ENCODE measurements at regions not wholly inside any gene's neighbourhood (a gene's known extent, or its start where the extent isn't known, plus 50 kb on each side); places are given as distances from the start of the nearest gene placed in this dataset.
A peak's percentile ranks its signal among the peaks of the same experiment; 100 is the strongest.

DNA sequence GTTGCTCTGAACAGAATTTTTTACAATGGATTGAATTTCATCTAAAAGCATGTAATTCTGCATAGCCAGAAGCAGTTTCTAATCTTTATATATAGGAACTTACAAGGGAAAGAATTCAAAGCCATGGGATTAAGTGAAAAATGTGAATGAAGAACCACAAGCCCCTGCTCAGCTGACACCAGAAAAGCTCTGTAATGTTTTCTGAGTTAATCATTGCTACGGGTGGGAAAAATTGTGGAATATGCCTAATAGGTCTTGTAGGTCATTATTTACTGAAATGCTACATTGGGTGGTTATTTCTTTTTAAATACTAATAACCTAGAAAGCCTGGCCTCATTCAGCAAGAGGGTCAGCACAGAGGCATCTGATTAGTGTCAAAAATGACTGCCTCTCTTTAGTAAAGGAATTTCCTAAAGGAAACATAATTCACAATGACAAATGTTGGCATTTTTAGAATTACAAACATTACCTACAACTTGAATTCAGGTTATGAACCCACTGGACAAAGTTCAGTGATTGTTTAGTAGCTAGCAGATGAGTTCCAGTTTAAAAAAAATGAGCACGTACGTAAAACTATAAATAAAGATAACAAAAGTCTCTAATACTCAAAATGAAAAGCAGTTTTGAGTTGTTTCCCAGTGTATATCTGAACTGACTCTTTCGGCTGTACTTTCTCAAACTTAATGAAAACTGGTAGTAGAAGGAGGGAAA is 75.3 kb downstream of the BMP4 start:
- no peaks in the 10 kb centered on the region for H3K9me3 ChIP-seq (ENCODE audit: control insufficient read depth in 5 of 5, low read length in 5 of 5)
- H3K27me3 ChIP-seq (ENCODE audit: control insufficient read depth in 5 of 5, insufficient read depth in 4 of 5, low read length in 5 of 5), result no peaks in the 10 kb centered on the region
- no peaks in the 10 kb centered on the region for H3K36me3 ChIP-seq (ENCODE audit: control insufficient read depth in 5 of 5, insufficient read depth in 5 of 5, low read length in 5 of 5)
- no peak overlapping the region for H3K9ac ChIP-seq (ENCODE audit: low read length in 5 of 5)
- H3K27ac ChIP-seq (ENCODE audit: low read depth, low read length), result no peak overlapping the region
- no peak overlapping the region for H3K4me3 ChIP-seq (ENCODE audit: low read depth in 1 of 5, low read length in 5 of 5)
- H3K4me1 ChIP-seq (ENCODE audit: control insufficient read depth in 5 of 5, insufficient read depth in 5 of 5, low read length in 5 of 5), result peaks cover 0 to 16% (median 0%) of the 10 kb centered on the region in 5 donors

DNA sequence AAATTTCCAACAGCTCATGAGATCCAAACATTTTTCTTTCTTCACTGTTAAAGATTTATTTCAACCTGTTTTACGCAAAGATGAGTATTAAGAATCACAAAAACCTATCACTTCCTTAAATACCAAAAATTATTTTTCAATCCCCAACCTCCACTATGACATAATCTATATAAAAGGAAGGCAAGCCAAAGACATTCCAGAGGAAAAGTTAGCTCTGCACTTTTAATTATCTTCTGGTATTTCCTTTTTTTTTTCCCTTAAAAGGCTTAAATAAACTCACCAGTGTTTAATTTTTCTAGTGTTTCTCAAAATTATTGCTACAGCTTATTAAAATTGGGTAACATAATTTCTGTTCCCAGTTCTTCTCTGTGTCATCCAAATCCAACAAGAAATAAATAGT is 75.9 kb downstream of the BMP4 start:
- no peaks in the 10 kb centered on the region for H3K36me3 ChIP-seq (ENCODE audit: control insufficient read depth in 5 of 5, insufficient read depth in 5 of 5, low read length in 5 of 5)
- peaks cover 0 to 2% (median 0%) of the 10 kb centered on the region in 5 donors for H3K9me3 ChIP-seq (ENCODE audit: control insufficient read depth in 5 of 5, low read length in 5 of 5)
- H3K27me3 ChIP-seq (ENCODE audit: control insufficient read depth in 5 of 5, insufficient read depth in 4 of 5, low read length in 5 of 5), result no peaks in the 10 kb centered on the region
- no peak overlapping the region for H3K9ac ChIP-seq (ENCODE audit: low read length in 5 of 5)
- H3K27ac ChIP-seq (ENCODE audit: low read depth, low read length), result no peak overlapping the region
- peaks cover 0 to 16% (median 2%) of the 10 kb centered on the region in 5 donors for H3K4me1 ChIP-seq (ENCODE audit: control insufficient read depth in 5 of 5, insufficient read depth in 5 of 5, low read length in 5 of 5)
- no peak overlapping the region for H3K4me3 ChIP-seq (ENCODE audit: low read depth in 1 of 5, low read length in 5 of 5)

DNA sequence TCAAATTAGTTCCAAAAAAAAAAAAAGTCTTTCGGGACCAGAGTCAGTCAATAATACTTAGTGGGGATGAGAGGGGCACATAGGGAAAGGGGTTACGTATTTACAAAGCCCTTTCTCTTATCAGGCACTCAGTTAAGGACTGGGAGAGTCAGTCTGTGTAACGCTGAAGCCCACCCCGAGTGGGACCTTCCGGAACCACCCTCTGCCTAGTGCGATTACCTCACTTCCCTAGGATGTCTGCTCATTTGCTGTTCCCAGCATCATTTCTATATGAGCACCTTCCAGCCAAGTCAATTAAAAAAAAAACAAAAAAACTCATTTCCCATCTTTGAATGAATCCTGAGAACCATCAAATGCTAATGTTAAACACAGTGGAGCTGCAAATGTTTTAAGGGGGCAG is 76.9 kb downstream of the BMP4 start:
- Histone ChIP-seq H3K36me3 (ENCODE audit: control insufficient read depth in 5 of 5, insufficient read depth in 5 of 5, low read length in 5 of 5) (no peaks in the 10 kb centered on the region), H3K4me1 (ENCODE audit: control insufficient read depth in 5 of 5, insufficient read depth in 5 of 5, low read length in 5 of 5) (peaks cover 0 to 20% (median 9%) of the 10 kb centered on the region in 5 donors), H3K27me3 (ENCODE audit: control insufficient read depth in 5 of 5, insufficient read depth in 4 of 5, low read length in 5 of 5) (no peaks in the 10 kb centered on the region), H3K4me3 (ENCODE audit: low read depth in 1 of 5, low read length in 5 of 5) (peak overlapping the region in 1 of 5 donors; percentile 25), H3K9ac (ENCODE audit: low read length in 5 of 5) (no peak overlapping the region), H3K27ac (ENCODE audit: low read depth, low read length) (no peak overlapping the region), H3K9me3 (ENCODE audit: control insufficient read depth in 5 of 5, low read length in 5 of 5) (peaks cover 0 to 2% (median 0%) of the 10 kb centered on the region in 5 donors)

DNA sequence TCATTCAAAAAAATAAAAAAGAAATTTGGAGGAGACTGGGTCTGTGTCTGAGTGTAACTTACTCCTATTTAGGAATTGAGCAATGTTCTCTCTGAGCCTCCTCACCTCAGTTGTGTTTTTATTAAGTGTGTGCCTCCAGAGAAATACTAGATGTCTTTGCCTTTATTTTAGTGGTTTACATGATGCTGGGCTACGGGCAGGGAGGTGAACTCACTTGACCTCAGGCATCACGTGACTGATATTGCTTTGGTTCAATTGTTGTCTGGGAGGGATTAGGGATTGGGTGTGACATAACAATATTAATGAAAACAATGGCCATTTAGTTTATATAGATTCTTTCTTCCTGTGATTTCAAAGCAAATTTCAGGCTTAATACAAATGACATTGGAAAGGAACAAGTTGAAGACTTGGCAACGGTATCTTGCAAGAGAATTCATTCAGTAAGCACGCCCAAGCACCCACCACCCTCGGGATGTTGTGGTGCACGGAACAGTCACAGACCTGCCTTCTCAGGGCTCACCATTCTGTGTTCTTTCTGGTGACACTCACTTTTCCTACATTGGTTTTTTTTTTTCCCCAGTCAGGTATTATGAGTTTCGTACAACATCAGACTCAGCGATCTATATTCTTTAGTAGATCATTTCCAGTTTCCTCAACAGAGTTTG is 77.5 kb downstream of the BMP4 start:
- no peaks in the 10 kb centered on the region for H3K27me3 ChIP-seq (ENCODE audit: control insufficient read depth in 5 of 5, insufficient read depth in 4 of 5, low read length in 5 of 5)
- no peak overlapping the region for H3K27ac ChIP-seq (ENCODE audit: low read depth, low read length)
- H3K36me3 ChIP-seq (ENCODE audit: control insufficient read depth in 5 of 5, insufficient read depth in 5 of 5, low read length in 5 of 5), result no peaks in the 10 kb centered on the region
- H3K9me3 ChIP-seq (ENCODE audit: control insufficient read depth in 5 of 5, low read length in 5 of 5), result peaks cover 0 to 2% (median 0%) of the 10 kb centered on the region in 5 donors
- peaks cover 0 to 23% (median 9%) of the 10 kb centered on the region in 5 donors for H3K4me1 ChIP-seq (ENCODE audit: control insufficient read depth in 5 of 5, insufficient read depth in 5 of 5, low read length in 5 of 5)
- H3K4me3 ChIP-seq (ENCODE audit: low read depth in 1 of 5, low read length in 5 of 5), result peak overlapping the region in 1 of 5 donors; percentile 25
- H3K9ac ChIP-seq (ENCODE audit: low read length in 5 of 5), result no peak overlapping the region

DNA sequence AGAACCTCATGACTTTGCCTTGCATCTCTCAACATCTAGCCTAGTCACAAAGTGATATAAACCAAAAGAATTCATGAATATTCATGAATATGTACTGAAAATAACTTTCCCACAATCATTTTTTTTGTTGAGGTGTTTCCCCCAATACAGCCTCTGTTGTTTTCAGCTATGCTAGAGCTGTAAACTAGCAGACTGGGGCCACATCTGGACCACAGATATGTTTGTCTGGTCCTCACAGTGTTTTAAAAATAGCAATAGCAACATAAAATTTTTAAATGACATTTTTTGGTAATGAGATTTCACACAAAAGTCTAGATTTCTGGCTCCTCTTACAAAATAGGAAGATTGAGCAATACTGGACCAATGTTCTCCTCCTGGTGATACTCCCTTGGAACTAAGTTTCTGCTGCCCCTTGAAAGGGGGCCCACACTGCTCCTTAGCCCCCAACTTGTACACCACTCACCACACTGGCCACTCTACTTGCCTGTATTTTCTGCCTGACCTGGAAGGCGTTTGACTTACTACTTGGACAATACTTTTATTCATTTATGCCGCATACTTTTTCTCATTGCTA is 81.2 kb downstream of the BMP4 start:
- Histone ChIP-seq H3K27me3 (ENCODE audit: control insufficient read depth in 5 of 5, insufficient read depth in 4 of 5, low read length in 5 of 5) (no peaks in the 10 kb centered on the region), H3K36me3 (ENCODE audit: control insufficient read depth in 5 of 5, insufficient read depth in 5 of 5, low read length in 5 of 5) (no peaks in the 10 kb centered on the region), H3K9ac (ENCODE audit: low read length in 5 of 5) (no peak overlapping the region), H3K4me1 (ENCODE audit: control insufficient read depth in 5 of 5, insufficient read depth in 5 of 5, low read length in 5 of 5) (peaks cover 0 to 26% (median 15%) of the 10 kb centered on the region in 5 donors), H3K9me3 (ENCODE audit: control insufficient read depth in 5 of 5, low read length in 5 of 5) (peaks cover 0 to 2% (median 0%) of the 10 kb centered on the region in 5 donors), H3K27ac (ENCODE audit: low read depth, low read length) (no peak overlapping the region), H3K4me3 (ENCODE audit: low read depth in 1 of 5, low read length in 5 of 5) (no peak overlapping the region)

DNA sequence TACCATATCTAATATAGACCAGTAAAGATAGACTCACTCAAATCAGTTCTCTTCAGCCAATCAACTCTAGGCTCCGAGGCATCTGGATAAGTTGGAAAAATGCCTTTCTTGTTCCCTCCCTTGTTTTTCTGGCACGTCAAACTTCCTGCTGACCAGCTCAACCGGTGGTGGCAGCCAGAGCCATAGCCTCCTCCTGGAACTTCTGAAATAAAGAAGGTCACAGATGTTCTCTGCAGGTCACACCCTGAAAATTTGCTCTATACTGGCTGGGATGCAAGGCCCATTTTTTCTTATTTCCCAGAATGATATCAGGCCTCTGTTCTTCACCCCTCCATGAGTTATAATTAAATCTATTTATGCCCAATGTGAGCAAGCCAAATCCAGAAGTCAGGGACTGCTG is 81.9 kb downstream of the BMP4 start:
- Histone ChIP-seq H3K36me3 (ENCODE audit: control insufficient read depth in 5 of 5, insufficient read depth in 5 of 5, low read length in 5 of 5) (no peaks in the 10 kb centered on the region), H3K27ac (ENCODE audit: low read depth, low read length) (no peak overlapping the region), H3K4me3 (ENCODE audit: low read depth in 1 of 5, low read length in 5 of 5) (no peak overlapping the region), H3K9me3 (ENCODE audit: control insufficient read depth in 5 of 5, low read length in 5 of 5) (peaks cover 0 to 2% (median 0%) of the 10 kb centered on the region in 5 donors), H3K4me1 (ENCODE audit: control insufficient read depth in 5 of 5, insufficient read depth in 5 of 5, low read length in 5 of 5) (peaks cover 0 to 22% (median 15%) of the 10 kb centered on the region in 5 donors), H3K9ac (ENCODE audit: low read length in 5 of 5) (no peak overlapping the region), H3K27me3 (ENCODE audit: control insufficient read depth in 5 of 5, insufficient read depth in 4 of 5, low read length in 5 of 5) (no peaks in the 10 kb centered on the region)

DNA sequence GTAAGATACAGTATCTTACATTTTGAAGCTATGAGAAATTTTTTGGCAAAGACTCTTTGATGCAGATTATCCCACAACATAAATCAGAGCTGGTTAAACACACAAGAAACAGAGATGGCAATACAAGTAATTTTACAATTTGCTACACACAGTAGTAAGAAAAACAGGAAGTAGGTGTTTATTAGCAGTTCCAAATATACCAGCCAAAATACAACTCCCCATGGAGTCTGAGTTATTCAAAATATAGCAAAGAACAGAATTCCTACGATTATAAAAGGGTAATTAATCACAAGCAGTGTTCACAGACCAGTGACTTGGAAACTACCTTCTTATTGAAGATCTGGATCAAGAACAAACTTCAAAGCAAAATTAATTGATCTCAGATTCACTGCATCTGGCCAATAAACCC is 83.9 kb downstream of the BMP4 start:
- H3K27ac ChIP-seq (ENCODE audit: low read depth, low read length), result no peak overlapping the region
- H3K9me3 ChIP-seq (ENCODE audit: control insufficient read depth in 5 of 5, low read length in 5 of 5), result peaks cover 0 to 4% (median 0%) of the 10 kb centered on the region in 5 donors
- peaks cover 0 to 16% (median 15%) of the 10 kb centered on the region in 5 donors for H3K4me1 ChIP-seq (ENCODE audit: control insufficient read depth in 5 of 5, insufficient read depth in 5 of 5, low read length in 5 of 5)
- H3K9ac ChIP-seq (ENCODE audit: low read length in 5 of 5), result no peak overlapping the region
- no peak overlapping the region for H3K4me3 ChIP-seq (ENCODE audit: low read depth in 1 of 5, low read length in 5 of 5)
- H3K27me3 ChIP-seq (ENCODE audit: control insufficient read depth in 5 of 5, insufficient read depth in 4 of 5, low read length in 5 of 5), result no peaks in the 10 kb centered on the region
- no peaks in the 10 kb centered on the region for H3K36me3 ChIP-seq (ENCODE audit: control insufficient read depth in 5 of 5, insufficient read depth in 5 of 5, low read length in 5 of 5)

- Histone ChIP-seq H3K4me1 (ENCODE audit: control insufficient read depth in 5 of 5, insufficient read depth in 5 of 5, low read length in 5 of 5) (peaks cover 0 to 16% (median 15%) of the 10 kb centered on the region in 5 donors), H3K27ac (ENCODE audit: low read depth, low read length) (no peak overlapping the region), H3K4me3 (ENCODE audit: low read depth in 1 of 5, low read length in 5 of 5) (no peak overlapping the region), H3K36me3 (ENCODE audit: control insufficient read depth in 5 of 5, insufficient read depth in 5 of 5, low read length in 5 of 5) (no peaks in the 10 kb centered on the region), H3K9me3 (ENCODE audit: control insufficient read depth in 5 of 5, low read length in 5 of 5) (peaks cover 0 to 4% (median 0%) of the 10 kb centered on the region in 5 donors), H3K27me3 (ENCODE audit: control insufficient read depth in 5 of 5, insufficient read depth in 4 of 5, low read length in 5 of 5) (no peaks in the 10 kb centered on the region), H3K9ac (ENCODE audit: low read length in 5 of 5) (no peak overlapping the region)
These were observed 84.7 kb downstream of the BMP4 start for GRCh38 chr14:53871951-53872350.

DNA sequence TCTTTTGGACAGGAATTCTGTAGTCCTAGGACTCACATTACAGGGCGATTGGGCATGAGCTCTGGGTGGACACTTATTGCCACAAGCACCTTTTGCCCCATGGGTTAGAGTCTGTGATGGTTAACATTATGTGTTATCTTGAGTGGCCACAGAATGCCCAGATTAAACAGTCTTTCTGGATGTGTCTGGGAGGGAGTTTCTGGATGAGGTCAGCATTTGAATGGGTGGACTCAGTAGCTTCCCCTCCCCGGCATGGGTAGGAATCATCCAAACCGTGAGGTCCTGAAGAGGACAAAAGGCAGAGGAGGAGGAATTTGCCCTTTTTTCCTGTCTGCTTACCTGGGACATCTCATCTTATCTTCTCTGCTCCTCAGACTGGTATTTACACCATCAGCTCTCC is 85.6 kb downstream of the BMP4 start:
- no peak overlapping the region for H3K4me3 ChIP-seq (ENCODE audit: low read depth in 1 of 5, low read length in 5 of 5)
- peaks cover 0 to 3% (median 0%) of the 10 kb centered on the region in 5 donors for H3K9me3 ChIP-seq (ENCODE audit: control insufficient read depth in 5 of 5, low read length in 5 of 5)
- no peaks in the 10 kb centered on the region for H3K36me3 ChIP-seq (ENCODE audit: control insufficient read depth in 5 of 5, insufficient read depth in 5 of 5, low read length in 5 of 5)
- H3K9ac ChIP-seq (ENCODE audit: low read length in 5 of 5), result no peak overlapping the region
- no peaks in the 10 kb centered on the region for H3K27me3 ChIP-seq (ENCODE audit: control insufficient read depth in 5 of 5, insufficient read depth in 4 of 5, low read length in 5 of 5)
- no peak overlapping the region for H3K27ac ChIP-seq (ENCODE audit: low read depth, low read length)
- peaks cover 0 to 16% (median 15%) of the 10 kb centered on the region in 5 donors for H3K4me1 ChIP-seq (ENCODE audit: control insufficient read depth in 5 of 5, insufficient read depth in 5 of 5, low read length in 5 of 5)

GRCh38 chr14:53865711-53866110 is 90.9 kb downstream of the BMP4 start:
- peaks cover 0 to 2% (median 0%) of the 10 kb centered on the region in 5 donors for H3K9me3 ChIP-seq (ENCODE audit: control insufficient read depth in 5 of 5, low read length in 5 of 5)
- H3K4me1 ChIP-seq (ENCODE audit: control insufficient read depth in 5 of 5, insufficient read depth in 5 of 5, low read length in 5 of 5), result no peaks in the 10 kb centered on the region
- no peaks in the 10 kb centered on the region for H3K36me3 ChIP-seq (ENCODE audit: control insufficient read depth in 5 of 5, insufficient read depth in 5 of 5, low read length in 5 of 5)
- H3K27ac ChIP-seq (ENCODE audit: low read depth, low read length), result no peak overlapping the region
- H3K27me3 ChIP-seq (ENCODE audit: control insufficient read depth in 5 of 5, insufficient read depth in 4 of 5, low read length in 5 of 5), result no peaks in the 10 kb centered on the region
- H3K4me3 ChIP-seq (ENCODE audit: low read depth in 1 of 5, low read length in 5 of 5), result no peak overlapping the region
- H3K9ac ChIP-seq (ENCODE audit: low read length in 5 of 5), result no peak overlapping the region

All from subcutaneous abdominal adipose tissue (tissue), 5 donors.